ENCODE measurements at regions not wholly inside any gene's neighbourhood (a gene's known extent, or its start where the extent isn't known, plus 50 kb on each side); places are given as distances from the start of the nearest gene placed in this dataset.

DNA sequence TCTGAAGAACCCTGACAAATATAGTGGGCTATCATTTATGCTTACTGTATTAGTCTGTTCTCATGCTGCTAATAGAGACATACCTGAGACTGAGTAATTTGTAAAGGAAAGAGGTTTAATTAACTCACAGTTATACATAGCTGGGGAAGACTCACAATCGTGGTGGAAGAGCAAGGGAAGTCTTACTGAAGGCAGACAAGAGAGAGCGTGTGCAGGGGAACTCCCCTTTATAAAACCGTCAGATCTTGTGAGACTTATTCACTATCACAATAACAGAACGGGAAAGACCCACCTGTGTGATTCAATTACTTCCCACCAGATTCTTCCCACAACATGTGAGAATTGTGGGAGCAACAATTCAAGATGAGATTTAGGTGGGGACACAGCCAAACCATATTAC, 526.8 kb upstream of the GOT2 start:
- TF ChIP-seq, protein P1, sequence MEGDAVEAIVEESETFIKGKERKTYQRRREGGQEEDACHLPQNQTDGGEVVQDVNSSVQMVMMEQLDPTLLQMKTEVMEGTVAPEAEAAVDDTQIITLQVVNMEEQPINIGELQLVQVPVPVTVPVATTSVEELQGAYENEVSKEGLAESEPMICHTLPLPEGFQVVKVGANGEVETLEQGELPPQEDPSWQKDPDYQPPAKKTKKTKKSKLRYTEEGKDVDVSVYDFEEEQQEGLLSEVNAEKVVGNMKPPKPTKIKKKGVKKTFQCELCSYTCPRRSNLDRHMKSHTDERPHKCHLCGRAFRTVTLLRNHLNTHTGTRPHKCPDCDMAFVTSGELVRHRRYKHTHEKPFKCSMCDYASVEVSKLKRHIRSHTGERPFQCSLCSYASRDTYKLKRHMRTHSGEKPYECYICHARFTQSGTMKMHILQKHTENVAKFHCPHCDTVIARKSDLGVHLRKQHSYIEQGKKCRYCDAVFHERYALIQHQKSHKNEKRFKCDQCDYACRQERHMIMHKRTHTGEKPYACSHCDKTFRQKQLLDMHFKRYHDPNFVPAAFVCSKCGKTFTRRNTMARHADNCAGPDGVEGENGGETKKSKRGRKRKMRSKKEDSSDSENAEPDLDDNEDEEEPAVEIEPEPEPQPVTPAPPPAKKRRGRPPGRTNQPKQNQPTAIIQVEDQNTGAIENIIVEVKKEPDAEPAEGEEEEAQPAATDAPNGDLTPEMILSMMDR (IDR thresholded peaks at IDR 0.05): no peak
- TF ChIP-seq POLR2AphosphoS5 (IDR thresholded peaks at IDR 0.05) (no peak), POLR2A (IDR thresholded peaks at IDR 0.05) (no peak)

Data from prostate gland (tissue), 2 donors.